ENCODE measurements at regions not wholly inside any gene's neighbourhood (a gene's known extent, or its start where the extent isn't known, plus 50 kb on each side); places are given as distances from the start of the nearest gene placed in this dataset.

DNA sequence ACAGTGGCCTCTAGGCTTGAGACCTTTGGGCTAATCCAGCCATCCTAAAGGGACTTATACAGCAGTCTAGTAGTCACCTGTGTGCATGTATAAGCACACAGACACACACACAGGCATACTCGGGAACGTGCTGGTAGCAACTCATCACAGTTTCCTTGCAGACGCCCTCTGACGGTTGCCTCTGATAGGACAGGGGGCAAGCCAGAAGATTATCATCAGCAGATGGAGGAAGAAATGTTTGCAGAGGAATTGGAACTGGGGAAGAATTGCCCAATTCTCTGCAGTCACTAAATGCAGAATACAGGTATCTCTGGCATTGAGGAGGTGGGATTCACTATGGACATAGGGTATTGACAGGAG, 222.2 kb downstream of the C1orf94 start:
- Histone ChIP-seq H3K4me3 (ENCODE audit: low read depth in 2 of 2, low read length in 2 of 2) (no peak overlapping the region), H3K36me3 (ENCODE audit: control insufficient read depth, insufficient read depth, low read length) (no peaks in the 10 kb centered on the region), H3K9me3 (ENCODE audit: control insufficient read depth, insufficient read depth, low read depth, low read length) (no peaks in the 10 kb centered on the region), H3K27me3 (ENCODE audit: control insufficient read depth, insufficient read depth, low read length) (no peaks in the 10 kb centered on the region), H3K4me1 (ENCODE audit: control insufficient read depth, insufficient read depth, low read length) (no peaks in the 10 kb centered on the region), H3K27ac (ENCODE audit: low read length) (no peak overlapping the region)
- in situ Hi-C loops (cut with HindIII; ENCODE audit: low pct_unique_long_range_greater_than_20kb, low sequenced_read_pairs) = no loop called here
- DNase-seq (ENCODE audit: low read depth, low spot score) (no peak), ATAC-seq (no peak)
- POLR2A ChIA-PET = no interaction called here
- no TSS peak for BruUV-seq (replicated peaks)
- CTCF ChIA-PET = no interaction called here
- TF ChIP-seq SIN3A (IDR thresholded peaks at IDR 0.05; ENCODE audit: borderline replicate concordance, insufficient read depth, low read depth, low read length) (no peak), POLR2AphosphoS5 (IDR thresholded peaks at IDR 0.05; ENCODE audit: low read depth, low read length) (no peak), TCF7L2 (IDR thresholded peaks at IDR 0.05; ENCODE audit: low read depth, low read length) (no peak)
- TF ChIP-seq, protein P1, sequence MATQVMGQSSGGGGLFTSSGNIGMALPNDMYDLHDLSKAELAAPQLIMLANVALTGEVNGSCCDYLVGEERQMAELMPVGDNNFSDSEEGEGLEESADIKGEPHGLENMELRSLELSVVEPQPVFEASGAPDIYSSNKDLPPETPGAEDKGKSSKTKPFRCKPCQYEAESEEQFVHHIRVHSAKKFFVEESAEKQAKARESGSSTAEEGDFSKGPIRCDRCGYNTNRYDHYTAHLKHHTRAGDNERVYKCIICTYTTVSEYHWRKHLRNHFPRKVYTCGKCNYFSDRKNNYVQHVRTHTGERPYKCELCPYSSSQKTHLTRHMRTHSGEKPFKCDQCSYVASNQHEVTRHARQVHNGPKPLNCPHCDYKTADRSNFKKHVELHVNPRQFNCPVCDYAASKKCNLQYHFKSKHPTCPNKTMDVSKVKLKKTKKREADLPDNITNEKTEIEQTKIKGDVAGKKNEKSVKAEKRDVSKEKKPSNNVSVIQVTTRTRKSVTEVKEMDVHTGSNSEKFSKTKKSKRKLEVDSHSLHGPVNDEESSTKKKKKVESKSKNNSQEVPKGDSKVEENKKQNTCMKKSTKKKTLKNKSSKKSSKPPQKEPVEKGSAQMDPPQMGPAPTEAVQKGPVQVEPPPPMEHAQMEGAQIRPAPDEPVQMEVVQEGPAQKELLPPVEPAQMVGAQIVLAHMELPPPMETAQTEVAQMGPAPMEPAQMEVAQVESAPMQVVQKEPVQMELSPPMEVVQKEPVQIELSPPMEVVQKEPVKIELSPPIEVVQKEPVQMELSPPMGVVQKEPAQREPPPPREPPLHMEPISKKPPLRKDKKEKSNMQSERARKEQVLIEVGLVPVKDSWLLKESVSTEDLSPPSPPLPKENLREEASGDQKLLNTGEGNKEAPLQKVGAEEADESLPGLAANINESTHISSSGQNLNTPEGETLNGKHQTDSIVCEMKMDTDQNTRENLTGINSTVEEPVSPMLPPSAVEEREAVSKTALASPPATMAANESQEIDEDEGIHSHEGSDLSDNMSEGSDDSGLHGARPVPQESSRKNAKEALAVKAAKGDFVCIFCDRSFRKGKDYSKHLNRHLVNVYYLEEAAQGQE (IDR thresholded peaks at IDR 0.05; ENCODE audit: insufficient read depth in 1 of 2, low read depth in 2 of 2, low read length in 1 of 2) = no peak
- TF ChIP-seq, protein P2, sequence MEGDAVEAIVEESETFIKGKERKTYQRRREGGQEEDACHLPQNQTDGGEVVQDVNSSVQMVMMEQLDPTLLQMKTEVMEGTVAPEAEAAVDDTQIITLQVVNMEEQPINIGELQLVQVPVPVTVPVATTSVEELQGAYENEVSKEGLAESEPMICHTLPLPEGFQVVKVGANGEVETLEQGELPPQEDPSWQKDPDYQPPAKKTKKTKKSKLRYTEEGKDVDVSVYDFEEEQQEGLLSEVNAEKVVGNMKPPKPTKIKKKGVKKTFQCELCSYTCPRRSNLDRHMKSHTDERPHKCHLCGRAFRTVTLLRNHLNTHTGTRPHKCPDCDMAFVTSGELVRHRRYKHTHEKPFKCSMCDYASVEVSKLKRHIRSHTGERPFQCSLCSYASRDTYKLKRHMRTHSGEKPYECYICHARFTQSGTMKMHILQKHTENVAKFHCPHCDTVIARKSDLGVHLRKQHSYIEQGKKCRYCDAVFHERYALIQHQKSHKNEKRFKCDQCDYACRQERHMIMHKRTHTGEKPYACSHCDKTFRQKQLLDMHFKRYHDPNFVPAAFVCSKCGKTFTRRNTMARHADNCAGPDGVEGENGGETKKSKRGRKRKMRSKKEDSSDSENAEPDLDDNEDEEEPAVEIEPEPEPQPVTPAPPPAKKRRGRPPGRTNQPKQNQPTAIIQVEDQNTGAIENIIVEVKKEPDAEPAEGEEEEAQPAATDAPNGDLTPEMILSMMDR (IDR thresholded peaks at IDR 0.05) = no peak
- intact Hi-C loops (cut with micrococcal nuclease; ENCODE audit: unreplicated experiment) = no loop called here

DNA sequence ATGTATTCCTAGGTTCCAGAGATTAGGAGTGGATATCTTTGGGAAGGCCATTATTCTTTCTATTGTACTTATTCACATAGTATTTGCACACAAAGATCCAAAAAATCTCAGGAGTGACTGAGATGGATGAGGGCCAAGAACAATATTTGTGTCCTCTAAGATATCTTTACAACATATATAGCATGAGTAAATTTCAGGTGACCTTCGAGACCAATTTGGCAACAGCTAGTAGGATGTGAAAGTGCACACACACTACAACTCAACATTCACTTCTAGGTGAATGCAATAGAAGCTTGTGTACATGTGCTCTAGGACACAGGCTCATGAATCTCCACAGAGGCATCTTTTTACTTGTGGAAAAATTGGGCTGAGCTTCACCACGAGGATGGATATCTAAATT, 224.0 kb downstream of the C1orf94 start:
- no peak for ATAC-seq
- BruUV-seq (replicated peaks) = no TSS peak
- H3K27ac ChIP-seq (ENCODE audit: low read length) = no peak overlapping the region
- no peaks in the 10 kb centered on the region for H3K4me1 ChIP-seq (ENCODE audit: control insufficient read depth, insufficient read depth, low read length)
- in situ Hi-C loops (cut with HindIII; ENCODE audit: low pct_unique_long_range_greater_than_20kb, low sequenced_read_pairs) (no loop called here), intact Hi-C loops (cut with micrococcal nuclease; ENCODE audit: unreplicated experiment) (no loop called here)
- H3K27me3 ChIP-seq (ENCODE audit: control insufficient read depth, insufficient read depth, low read length) = no peaks in the 10 kb centered on the region
- TF ChIP-seq TCF7L2 (IDR thresholded peaks at IDR 0.05; ENCODE audit: low read depth, low read length) (no peak), SIN3A (IDR thresholded peaks at IDR 0.05; ENCODE audit: borderline replicate concordance, insufficient read depth, low read depth, low read length) (no peak), POLR2AphosphoS5 (IDR thresholded peaks at IDR 0.05; ENCODE audit: low read depth, low read length) (no peak)
- TF ChIP-seq, protein P1 (IDR thresholded peaks at IDR 0.05; ENCODE audit: insufficient read depth in 1 of 2, low read depth in 2 of 2, low read length in 1 of 2) = no peak
- TF ChIP-seq, protein P2 (IDR thresholded peaks at IDR 0.05) = no peak
- H3K36me3 ChIP-seq (ENCODE audit: control insufficient read depth, insufficient read depth, low read length) = no peaks in the 10 kb centered on the region
- H3K9me3 ChIP-seq (ENCODE audit: control insufficient read depth, insufficient read depth, low read depth, low read length) = no peaks in the 10 kb centered on the region
- no peak for DNase-seq (ENCODE audit: low read depth, low spot score)
- ChIA-PET CTCF (no interaction called here), POLR2A (no interaction called here)
- H3K4me3 ChIP-seq (ENCODE audit: low read depth in 2 of 2, low read length in 2 of 2) = no peak overlapping the region

Data from Panc1 (cell line).